Vagina (tissue), 2 donors: ENCODE measurements at regions not wholly inside any gene's neighbourhood (a gene's known extent, or its start where the extent isn't known, plus 50 kb on each side); places are given as distances from the start of the nearest gene placed in this dataset.

Source experiments
- DNase-seq, 2 donors: peaks; one replicate each; pipeline ENCODE4 v3.0.0-alpha.2; 2017; ENCODE audit errors: extremely low spot score in 2 of 2
- H3K27ac ChIP-seq: fragments of 200-600 bp; sonication (generic); one replicate; pipeline ENCODE4 v1.5.1; 2019
- H3K27me3 ChIP-seq: fragments of 200-600 bp; sonication (generic); one replicate; pipeline ENCODE4 v1.5.1; 2019
- H3K36me3 ChIP-seq, 2 donors: fragments of 200-600 bp; sonication (generic); one replicate each; pipeline ENCODE4 v1.5.1; 2017 to 2019
- H3K4me1 ChIP-seq: fragments of 200-600 bp; sonication (generic); one replicate; pipeline ENCODE4 v1.5.1; 2019
- H3K4me3 ChIP-seq, 2 donors: fragments of 200-600 bp; sonication (generic); 1 replicate in 1 of 2; 2 replicates in 1 of 2; pipeline ENCODE4 v1.5.1; 2016 to 2019
- H3K9me3 ChIP-seq: fragments of 200-600 bp; sonication (generic); one replicate; pipeline ENCODE4 v1.5.1; 2019
- POLR2A ChIP-seq, 2 donors: fragments of 450-650 bp; IDR thresholded peaks; one replicate each; pipeline ENCODE4 v1.6.1; 2017; ENCODE audit warnings: antibody characterized with exemption in 2 of 2, mild to moderate bottlenecking in 2 of 2, moderate library complexity in 2 of 2
- POLR2AphosphoS5 ChIP-seq, 2 donors: sonication (generic); formaldehyde crosslinking; IDR thresholded peaks; one replicate each; pipeline ENCODE4 v1.9.0; 2017; ENCODE audit warnings: antibody characterized with exemption in 2 of 2, mild to moderate bottlenecking in 2 of 2, low read depth in 1 of 2; ENCODE audit not compliant: insufficient read depth in 1 of 2
- intact Hi-C: fragments of 100-400 bp; cut with DNase I; formaldehyde crosslinking; loops from one replicate; pipeline ENCODE4 v1.15.1; 2023
- TF ChIP-seq, protein P1 (sequence below), 3 experiments: fragments of 450-650 bp in 2 of 3; fragments of 200-600 bp in 1 of 3; sonication (generic) in 1 of 3; IDR thresholded peaks; one replicate each; pipeline ENCODE4 v1.5.1; 2017 to 2019; ENCODE audit warnings: antibody characterized with exemption in 3 of 3, mild to moderate bottlenecking in 2 of 3, moderate library complexity in 2 of 3

DNA sequence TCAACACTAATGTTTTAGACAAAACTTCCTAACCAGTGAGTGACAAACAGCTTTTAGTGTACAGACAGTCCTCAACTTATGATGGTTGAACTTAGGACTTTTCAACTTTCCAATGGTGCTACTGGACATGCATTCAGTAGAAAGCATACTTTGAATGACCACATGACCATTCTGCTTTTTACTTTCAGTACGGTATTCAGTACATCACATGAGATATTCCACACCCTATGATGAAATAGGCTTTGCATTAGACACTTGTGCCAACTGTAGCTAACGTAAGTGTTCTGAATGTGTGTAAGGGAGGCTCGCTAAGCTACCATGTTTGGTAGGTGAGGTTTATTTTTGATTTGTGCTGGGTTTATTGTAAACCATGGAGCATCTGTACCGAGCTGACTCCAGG lies 113.7 kb downstream of the WNT7A start:
- Histone ChIP-seq H3K4me1 (no peaks in the 10 kb centered on the region), H3K9me3 (no peaks in the 10 kb centered on the region), H3K27me3 (no peaks in the 10 kb centered on the region), H3K4me3 (no peak overlapping the region), H3K27ac (no peak overlapping the region), H3K36me3 (no peaks in the 10 kb centered on the region)
- intact Hi-C loops: no loop called here
- DNase-seq: no peak
- TF ChIP-seq POLR2AphosphoS5 (IDR thresholded peaks at IDR 0.05; ENCODE audit: insufficient read depth in 1 of 2, low read depth in 1 of 2) (no peak), POLR2A (IDR thresholded peaks at IDR 0.05) (no peak)
- TF ChIP-seq, protein P1, sequence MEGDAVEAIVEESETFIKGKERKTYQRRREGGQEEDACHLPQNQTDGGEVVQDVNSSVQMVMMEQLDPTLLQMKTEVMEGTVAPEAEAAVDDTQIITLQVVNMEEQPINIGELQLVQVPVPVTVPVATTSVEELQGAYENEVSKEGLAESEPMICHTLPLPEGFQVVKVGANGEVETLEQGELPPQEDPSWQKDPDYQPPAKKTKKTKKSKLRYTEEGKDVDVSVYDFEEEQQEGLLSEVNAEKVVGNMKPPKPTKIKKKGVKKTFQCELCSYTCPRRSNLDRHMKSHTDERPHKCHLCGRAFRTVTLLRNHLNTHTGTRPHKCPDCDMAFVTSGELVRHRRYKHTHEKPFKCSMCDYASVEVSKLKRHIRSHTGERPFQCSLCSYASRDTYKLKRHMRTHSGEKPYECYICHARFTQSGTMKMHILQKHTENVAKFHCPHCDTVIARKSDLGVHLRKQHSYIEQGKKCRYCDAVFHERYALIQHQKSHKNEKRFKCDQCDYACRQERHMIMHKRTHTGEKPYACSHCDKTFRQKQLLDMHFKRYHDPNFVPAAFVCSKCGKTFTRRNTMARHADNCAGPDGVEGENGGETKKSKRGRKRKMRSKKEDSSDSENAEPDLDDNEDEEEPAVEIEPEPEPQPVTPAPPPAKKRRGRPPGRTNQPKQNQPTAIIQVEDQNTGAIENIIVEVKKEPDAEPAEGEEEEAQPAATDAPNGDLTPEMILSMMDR (IDR thresholded peaks at IDR 0.05): no peak

DNA sequence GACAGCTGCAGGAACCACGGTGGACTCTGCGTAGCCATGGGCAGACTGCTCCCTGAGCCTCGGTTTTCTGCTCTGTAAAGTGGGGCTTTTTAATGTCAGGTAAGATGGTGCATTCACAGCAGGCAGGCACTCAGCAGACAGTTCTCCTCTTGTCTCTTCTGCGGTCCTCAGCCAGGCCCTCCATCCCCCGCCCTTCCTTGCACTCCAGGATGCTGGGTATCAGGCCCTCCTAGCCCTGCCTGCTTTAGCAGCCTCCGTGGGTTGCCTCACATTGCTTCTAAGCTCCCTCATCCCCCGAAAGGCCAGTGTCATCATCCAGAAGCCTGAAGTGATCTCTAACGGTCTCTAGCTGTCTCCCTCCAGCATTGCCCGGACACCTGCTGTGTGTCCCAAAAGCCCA lies 115.7 kb downstream of the WNT7A start:
- Histone ChIP-seq H3K4me1 (no peaks in the 10 kb centered on the region), H3K27ac (no peak overlapping the region), H3K4me3 (no peak overlapping the region), H3K9me3 (no peaks in the 10 kb centered on the region), H3K36me3 (no peaks in the 10 kb centered on the region), H3K27me3 (no peaks in the 10 kb centered on the region)
- intact Hi-C loops: no loop called here
- peak; percentile 67 for DNase-seq
- TF ChIP-seq POLR2A (IDR thresholded peaks at IDR 0.05): no peak
- no peak for TF ChIP-seq POLR2AphosphoS5 (IDR thresholded peaks at IDR 0.05; ENCODE audit: insufficient read depth in 1 of 2, low read depth in 1 of 2)
- TF ChIP-seq, protein P1 (IDR thresholded peaks at IDR 0.05): no peak

DNA sequence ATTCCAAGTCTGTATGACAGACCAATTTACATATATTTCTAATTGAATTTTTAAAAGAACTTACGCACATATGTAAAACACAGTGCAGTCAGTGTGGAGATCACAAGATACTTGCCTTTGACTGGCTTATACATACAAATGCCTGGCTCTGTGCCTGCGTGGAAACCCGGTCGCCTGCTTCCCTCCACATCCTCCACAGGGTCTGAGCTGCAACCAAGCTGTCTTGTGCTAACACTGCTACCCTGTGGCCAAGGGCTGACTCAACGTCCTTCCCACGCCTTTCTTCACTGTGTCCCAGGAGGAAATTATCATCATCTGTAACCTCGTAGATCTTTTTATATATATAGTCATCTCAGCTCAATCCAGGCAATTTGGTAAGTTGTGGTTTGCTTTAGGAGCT lies 117.0 kb downstream of the WNT7A start:
- Histone ChIP-seq H3K4me1 (no peaks in the 10 kb centered on the region), H3K4me3 (no peak overlapping the region), H3K36me3 (no peaks in the 10 kb centered on the region), H3K27me3 (no peaks in the 10 kb centered on the region), H3K9me3 (no peaks in the 10 kb centered on the region), H3K27ac (no peak overlapping the region)
- TF ChIP-seq POLR2A (IDR thresholded peaks at IDR 0.05): no peak
- TF ChIP-seq POLR2AphosphoS5 (IDR thresholded peaks at IDR 0.05; ENCODE audit: insufficient read depth in 1 of 2, low read depth in 1 of 2): no peak
- TF ChIP-seq, protein P1 (IDR thresholded peaks at IDR 0.05): no peak
- intact Hi-C loops: no loop called here
- no peak for DNase-seq

DNA sequence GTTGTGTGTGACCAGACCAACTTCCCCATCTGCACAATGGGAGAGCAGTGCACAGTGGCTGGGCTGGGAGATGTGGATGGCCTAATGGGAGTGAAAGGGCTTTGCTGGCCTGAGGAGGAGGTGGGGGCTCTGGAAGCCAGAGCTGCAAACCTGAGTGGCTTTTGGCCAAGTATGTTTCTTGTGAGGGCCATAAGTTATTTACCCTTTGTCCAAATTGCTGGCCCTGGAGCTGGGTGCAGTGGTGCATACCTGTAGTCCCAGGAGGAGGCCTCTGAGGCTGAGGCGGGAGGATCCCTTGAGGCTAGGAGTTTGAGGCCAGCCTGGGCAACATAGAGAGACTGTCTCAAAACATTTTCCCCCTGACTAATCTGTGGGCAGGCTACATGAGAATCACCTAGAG lies 129.1 kb downstream of the WNT7A start:
- H3K4me1 ChIP-seq: no peaks in the 10 kb centered on the region
- DNase-seq: no peak

DNA sequence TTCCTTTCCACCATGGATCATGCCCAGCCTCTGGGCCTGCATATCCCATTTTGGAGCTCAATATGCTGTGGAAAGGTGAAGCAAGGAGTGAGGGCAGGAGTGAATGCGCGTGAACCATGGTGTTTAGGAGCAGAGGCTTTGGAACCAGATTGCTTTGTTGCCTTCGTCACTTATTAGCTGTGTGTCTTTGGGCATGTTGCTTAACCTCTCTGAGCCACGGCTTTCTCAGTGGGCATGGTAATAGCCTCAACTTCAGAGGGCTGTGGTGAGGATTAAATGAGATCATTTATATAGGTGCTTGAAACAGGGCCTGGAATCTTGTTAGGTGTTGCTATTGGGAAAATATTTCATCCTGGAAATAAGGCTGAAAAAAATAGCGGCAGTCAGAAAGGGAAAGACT lies 129.7 kb downstream of the WNT7A start:
- Histone ChIP-seq H3K9me3 (no peaks in the 10 kb centered on the region), H3K4me3 (no peak overlapping the region), H3K27ac (no peak overlapping the region), H3K4me1 (no peaks in the 10 kb centered on the region), H3K27me3 (no peaks in the 10 kb centered on the region), H3K36me3 (no peaks in the 10 kb centered on the region)
- DNase-seq: no peak
- intact Hi-C loops: no loop called here
- TF ChIP-seq POLR2AphosphoS5 (IDR thresholded peaks at IDR 0.05; ENCODE audit: insufficient read depth in 1 of 2, low read depth in 1 of 2) (no peak), POLR2A (IDR thresholded peaks at IDR 0.05) (no peak)
- TF ChIP-seq, protein P1 (IDR thresholded peaks at IDR 0.05): no peak

More for the DNA sequence above, 129.1 kb downstream of the WNT7A start:
- no peaks in the 10 kb centered on the region for H3K9me3 ChIP-seq
- H3K4me3 ChIP-seq: no peak overlapping the region
- H3K36me3 ChIP-seq: no peaks in the 10 kb centered on the region
- intact Hi-C loops: no loop called here
- H3K27me3 ChIP-seq: no peaks in the 10 kb centered on the region
- H3K27ac ChIP-seq: no peak overlapping the region
- no peak for TF ChIP-seq POLR2AphosphoS5 (IDR thresholded peaks at IDR 0.05; ENCODE audit: insufficient read depth in 1 of 2, low read depth in 1 of 2)
